ENCODE measurements at regions not wholly inside any gene's neighbourhood (a gene's known extent, or its start where the extent isn't known, plus 50 kb on each side); places are given as distances from the start of the nearest gene placed in this dataset.

DNA sequence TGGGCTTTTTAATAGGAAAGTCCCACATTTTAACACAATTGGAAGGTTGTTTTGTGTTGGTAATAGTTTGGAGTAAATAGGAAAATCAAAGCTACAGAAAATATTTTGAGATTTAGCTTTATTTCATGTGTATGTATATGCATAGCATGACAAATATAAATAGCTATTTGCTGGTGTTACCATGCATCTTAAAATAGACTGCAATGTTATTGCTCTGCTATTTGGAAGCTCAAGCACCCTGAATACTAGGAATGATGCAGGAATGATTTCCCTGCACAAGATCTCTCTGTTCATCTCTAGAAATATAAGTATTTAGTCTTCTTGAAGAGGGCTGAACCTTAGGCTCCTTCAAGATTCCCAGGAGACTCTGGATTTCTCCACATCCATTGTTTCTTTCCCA, 268.3 kb upstream of the POGK start:
- ATAC-seq (replicated peaks in 1 of 4) (no peak), DNase-seq (no peak)
- Mint-ChIP-seq H3K4me1 (no peaks in the 10 kb centered on the region), H3K9me3 (peaks cover 0 to 3% (median 0%) of the 10 kb centered on the region in 3 donors), H3K36me3 (no peaks in the 10 kb centered on the region), H3K27me3 (peaks cover 2 to 3% of the 10 kb centered on the region in 2 donors), H3K4me3 (no peak overlapping the region), H3K27ac (no peak overlapping the region)
- H3K27me3 ChIP-seq (replicated peaks in 1 of 2; ENCODE audit: control insufficient read depth in 2 of 2, extremely low read depth in 1 of 2, insufficient read depth in 2 of 2, low read length in 1 of 2), result no peaks in the 10 kb centered on the region
- H3K4me3 ChIP-seq (ENCODE audit: control insufficient read depth in 1 of 2, extremely low read depth in 1 of 2, low read length in 1 of 2), result no peak overlapping the region
- H3K36me3 ChIP-seq (ENCODE audit: control insufficient read depth in 2 of 2, extremely low read depth in 1 of 2, insufficient read depth in 1 of 2, low read length in 1 of 2), result no peaks in the 10 kb centered on the region
- POLR2A ChIA-PET, result no interaction called here
- H3K9me3 ChIP-seq, result no peaks in the 10 kb centered on the region
- no peaks in the 10 kb centered on the region for H3K4me1 ChIP-seq (ENCODE audit: control insufficient read depth in 1 of 2, extremely low read depth in 1 of 2, insufficient read depth in 2 of 2, low read length in 2 of 2)
- no peak overlapping the region for H3K27ac ChIP-seq (ENCODE audit: low read length)
- CTCF ChIA-PET, result no interaction called here

DNA sequence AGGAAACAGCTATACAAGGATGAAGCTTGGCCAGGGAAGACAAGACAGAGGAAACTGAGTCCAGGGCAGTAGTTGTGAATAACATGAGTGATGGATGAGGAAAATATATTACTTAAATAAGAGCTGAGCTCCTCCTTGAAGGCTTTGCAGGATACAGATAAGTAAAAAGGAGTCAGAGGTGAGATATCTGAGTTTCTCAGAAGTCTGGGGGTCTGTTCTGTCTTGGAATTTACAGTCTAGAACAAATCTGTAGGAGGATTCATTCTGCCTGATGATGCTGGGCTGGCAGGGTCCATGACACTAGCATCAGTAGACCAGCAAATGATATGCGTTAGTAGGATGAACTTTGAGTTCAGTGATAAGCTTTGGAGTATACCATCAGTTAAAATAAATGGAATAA, 266.1 kb upstream of the POGK start:
- peaks cover 2 to 11% of the 10 kb centered on the region in 2 donors for H3K27me3 Mint-ChIP-seq
- H3K36me3 Mint-ChIP-seq, result no peaks in the 10 kb centered on the region
- WGBS (ENCODE audit: insufficient coverage), result no CpG with 5 or more reads among the region's 1 CpG
- ChIA-PET CTCF (no interaction called here), POLR2A (no interaction called here)
- H3K4me3 ChIP-seq (ENCODE audit: control insufficient read depth in 1 of 2, extremely low read depth in 1 of 2, low read length in 1 of 2), result no peak overlapping the region
- H3K4me1 Mint-ChIP-seq, result no peaks in the 10 kb centered on the region
- H3K9me3 ChIP-seq, result no peaks in the 10 kb centered on the region
- no peaks in the 10 kb centered on the region for H3K36me3 ChIP-seq (ENCODE audit: control insufficient read depth in 2 of 2, extremely low read depth in 1 of 2, insufficient read depth in 1 of 2, low read length in 1 of 2)
- ATAC-seq (replicated peaks in 1 of 4) (no peak), DNase-seq (no peak)
- H3K27me3 ChIP-seq (replicated peaks in 1 of 2; ENCODE audit: control insufficient read depth in 2 of 2, extremely low read depth in 1 of 2, insufficient read depth in 2 of 2, low read length in 1 of 2), result no peaks in the 10 kb centered on the region
- H3K27ac Mint-ChIP-seq, result no peak overlapping the region
- H3K4me1 ChIP-seq (ENCODE audit: control insufficient read depth in 1 of 2, extremely low read depth in 1 of 2, insufficient read depth in 2 of 2, low read length in 2 of 2), result no peaks in the 10 kb centered on the region
- H3K4me3 Mint-ChIP-seq, result no peak overlapping the region
- no peak overlapping the region for H3K27ac ChIP-seq (ENCODE audit: low read length)
- no peaks in the 10 kb centered on the region for H3K9me3 Mint-ChIP-seq

DNA sequence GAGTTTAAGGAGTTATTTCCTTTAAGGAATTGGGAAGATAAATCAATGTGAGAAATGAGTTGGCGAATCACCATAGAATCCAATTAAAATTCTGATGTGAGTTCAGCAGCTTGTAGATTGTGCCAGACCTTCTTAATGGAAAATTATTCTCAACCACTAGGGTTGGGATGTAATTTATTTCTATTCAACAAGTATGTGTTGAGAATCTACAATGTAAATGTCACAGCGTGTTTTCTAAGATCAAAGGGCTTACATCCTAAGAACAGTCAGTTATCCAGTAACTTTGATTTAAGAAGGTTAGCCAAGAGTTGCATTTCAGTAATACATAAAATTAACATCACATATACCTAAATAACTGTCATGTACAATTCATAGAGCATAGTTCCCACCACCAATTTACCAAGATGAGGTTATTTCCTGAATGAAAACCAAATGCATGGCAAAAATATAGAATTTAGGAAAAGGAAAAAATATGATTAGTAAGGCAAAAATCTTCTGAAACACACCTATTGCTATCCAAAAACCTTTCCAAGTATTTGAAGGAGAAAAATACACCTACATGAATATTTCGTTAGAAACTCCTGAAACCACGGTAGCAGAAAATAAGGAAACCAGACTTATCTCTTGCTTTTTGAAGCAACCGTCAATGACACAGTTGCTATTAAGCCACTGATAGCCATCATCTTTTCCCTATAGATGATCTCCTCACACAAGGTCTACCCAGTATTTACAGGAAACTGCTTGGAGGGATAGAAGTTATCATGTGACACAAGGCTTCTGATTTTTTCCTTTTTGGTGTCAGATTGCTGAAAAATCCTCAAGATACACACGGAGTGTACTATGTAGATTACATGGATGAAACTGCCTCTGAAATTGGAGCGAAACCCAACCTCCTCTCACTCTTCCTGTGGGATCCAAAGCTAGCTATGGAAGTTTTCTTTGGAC, 259.4 kb upstream of the POGK start:
- no peaks in the 10 kb centered on the region for H3K9me3 Mint-ChIP-seq

DNA sequence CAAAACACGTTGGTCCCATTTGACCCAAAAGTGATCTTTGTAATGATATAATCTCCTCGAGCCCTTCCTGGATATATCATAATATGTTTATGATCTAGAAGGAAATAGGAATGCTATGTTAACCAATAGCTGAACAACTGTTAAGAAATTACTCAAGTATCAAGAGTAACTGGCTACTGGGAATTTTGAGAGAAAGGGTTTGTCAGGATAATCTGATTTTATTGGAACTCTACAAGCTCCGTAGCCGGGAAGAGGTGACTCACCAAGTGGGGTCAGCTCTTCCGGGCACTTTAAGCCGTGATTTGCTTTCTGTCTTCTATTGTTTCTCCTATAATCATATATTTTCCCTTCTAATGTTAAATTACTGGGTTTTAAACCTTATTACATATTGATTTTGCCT, 250.5 kb upstream of the POGK start:
- no peaks in the 10 kb centered on the region for H3K27me3 ChIP-seq (replicated peaks in 1 of 2; ENCODE audit: control insufficient read depth in 2 of 2, extremely low read depth in 1 of 2, insufficient read depth in 2 of 2, low read length in 1 of 2)
- no peak for ATAC-seq (replicated peaks in 1 of 4)

More for the DNA sequence above, 259.4 kb upstream of the POGK start:
- Mint-ChIP-seq H3K27me3 (peaks cover 10 to 21% of the 10 kb centered on the region in 2 donors), H3K4me1 (no peaks in the 10 kb centered on the region), H3K27ac (no peak overlapping the region), H3K4me3 (no peak overlapping the region), H3K36me3 (no peaks in the 10 kb centered on the region)
- Histone ChIP-seq H3K36me3 (ENCODE audit: control insufficient read depth in 2 of 2, extremely low read depth in 1 of 2, insufficient read depth in 1 of 2, low read length in 1 of 2) (no peaks in the 10 kb centered on the region), H3K4me1 (ENCODE audit: control insufficient read depth in 1 of 2, extremely low read depth in 1 of 2, insufficient read depth in 2 of 2, low read length in 2 of 2) (no peaks in the 10 kb centered on the region), H3K27me3 (replicated peaks in 1 of 2; ENCODE audit: control insufficient read depth in 2 of 2, extremely low read depth in 1 of 2, insufficient read depth in 2 of 2, low read length in 1 of 2) (no peaks in the 10 kb centered on the region), H3K9me3 (no peaks in the 10 kb centered on the region), H3K27ac (ENCODE audit: low read length) (no peak overlapping the region), H3K4me3 (ENCODE audit: control insufficient read depth in 1 of 2, extremely low read depth in 1 of 2, low read length in 1 of 2) (no peak overlapping the region)
- CTCF ChIA-PET, result no interaction called here
- DNase-seq, result no peak
- POLR2A ChIA-PET, result no interaction called here
- WGBS (ENCODE audit: insufficient coverage), result no CpG with 5 or more reads among the region's 7 CpGs
- ATAC-seq (replicated peaks in 1 of 4), result no peak

DNA sequence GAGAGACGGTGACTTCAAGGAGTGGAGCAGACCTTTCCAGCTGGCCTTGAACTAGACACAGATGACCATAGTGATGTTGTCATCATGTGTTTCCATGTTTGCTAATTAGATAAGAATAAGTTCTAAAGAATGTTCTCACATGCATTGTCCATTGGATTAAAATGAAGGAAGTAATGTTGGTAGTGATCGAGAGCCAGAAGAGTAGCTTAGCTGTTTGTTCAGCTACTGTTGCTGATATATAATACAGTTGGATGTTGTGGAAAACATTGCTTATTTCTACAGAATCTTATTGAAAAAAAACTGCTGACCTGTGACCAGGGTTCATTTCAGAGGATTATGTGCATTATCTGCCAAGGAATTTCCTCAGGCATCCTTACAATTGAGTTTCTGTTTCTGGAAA, 249.1 kb upstream of the POGK start:
- CTCF ChIA-PET, result no interaction called here
- H3K27ac ChIP-seq (ENCODE audit: low read length), result no peak overlapping the region
- no peak overlapping the region for H3K27ac Mint-ChIP-seq
- no peaks in the 10 kb centered on the region for H3K9me3 ChIP-seq
- H3K27me3 ChIP-seq (replicated peaks in 1 of 2; ENCODE audit: control insufficient read depth in 2 of 2, extremely low read depth in 1 of 2, insufficient read depth in 2 of 2, low read length in 1 of 2), result no peaks in the 10 kb centered on the region
- POLR2A ChIA-PET, result no interaction called here
- DNase-seq (no peak), ATAC-seq (replicated peaks in 1 of 4) (no peak)
- no peaks in the 10 kb centered on the region for H3K36me3 Mint-ChIP-seq
- H3K4me3 Mint-ChIP-seq, result no peak overlapping the region
- no peak overlapping the region for H3K4me3 ChIP-seq (ENCODE audit: control insufficient read depth in 1 of 2, extremely low read depth in 1 of 2, low read length in 1 of 2)
- no peaks in the 10 kb centered on the region for H3K36me3 ChIP-seq (ENCODE audit: control insufficient read depth in 2 of 2, extremely low read depth in 1 of 2, insufficient read depth in 1 of 2, low read length in 1 of 2)
- no peaks in the 10 kb centered on the region for H3K4me1 ChIP-seq (ENCODE audit: control insufficient read depth in 1 of 2, extremely low read depth in 1 of 2, insufficient read depth in 2 of 2, low read length in 2 of 2)
- 100% methylated on average over 1 of the region's 2 CpGs for WGBS (ENCODE audit: insufficient coverage)
- no peaks in the 10 kb centered on the region for H3K9me3 Mint-ChIP-seq
- H3K4me1 Mint-ChIP-seq, result no peaks in the 10 kb centered on the region
- H3K27me3 Mint-ChIP-seq, result peaks cover 5 to 15% of the 10 kb centered on the region in 2 donors

More for the DNA sequence above, 250.5 kb upstream of the POGK start:
- no peak overlapping the region for H3K4me3 Mint-ChIP-seq
- Histone ChIP-seq H3K27ac (ENCODE audit: low read length) (no peak overlapping the region), H3K36me3 (ENCODE audit: control insufficient read depth in 2 of 2, extremely low read depth in 1 of 2, insufficient read depth in 1 of 2, low read length in 1 of 2) (no peaks in the 10 kb centered on the region), H3K4me1 (ENCODE audit: control insufficient read depth in 1 of 2, extremely low read depth in 1 of 2, insufficient read depth in 2 of 2, low read length in 2 of 2) (no peaks in the 10 kb centered on the region), H3K9me3 (no peaks in the 10 kb centered on the region), H3K4me3 (ENCODE audit: control insufficient read depth in 1 of 2, extremely low read depth in 1 of 2, low read length in 1 of 2) (no peak overlapping the region)
- ChIA-PET POLR2A (no interaction called here), CTCF (no interaction called here)
- H3K36me3 Mint-ChIP-seq, result no peaks in the 10 kb centered on the region
- H3K27me3 Mint-ChIP-seq, result peaks cover 5 to 14% of the 10 kb centered on the region in 2 donors
- no peak for DNase-seq
- no peaks in the 10 kb centered on the region for H3K9me3 Mint-ChIP-seq
- 100% methylated on average over 3 of the region's 6 CpGs for WGBS (ENCODE audit: insufficient coverage)
- H3K27ac Mint-ChIP-seq, result no peak overlapping the region
- no peaks in the 10 kb centered on the region for H3K4me1 Mint-ChIP-seq

DNA sequence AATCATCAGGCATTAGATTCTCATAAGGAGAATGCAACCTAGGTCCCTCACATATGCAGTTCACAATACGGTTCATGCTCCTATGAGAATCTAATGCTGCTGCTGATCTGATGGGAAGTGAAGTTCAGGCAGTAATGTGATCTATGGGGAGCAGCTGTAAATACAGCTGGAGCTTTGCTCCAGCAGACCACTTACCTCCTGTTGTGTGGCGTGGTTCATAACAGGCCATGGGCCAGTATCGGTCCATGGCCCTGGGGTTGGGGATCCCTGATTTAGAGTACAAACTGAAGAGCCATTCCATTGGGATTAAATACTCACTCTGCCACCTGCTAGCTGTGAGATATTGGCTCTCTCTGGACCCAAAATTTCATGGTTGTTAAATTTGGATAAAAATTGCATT, 244.6 kb upstream of the POGK start:
- Histone ChIP-seq H3K4me3 (ENCODE audit: control insufficient read depth in 1 of 2, extremely low read depth in 1 of 2, low read length in 1 of 2) (no peak overlapping the region), H3K36me3 (ENCODE audit: control insufficient read depth in 2 of 2, extremely low read depth in 1 of 2, insufficient read depth in 1 of 2, low read length in 1 of 2) (no peaks in the 10 kb centered on the region), H3K27me3 (replicated peaks in 1 of 2; ENCODE audit: control insufficient read depth in 2 of 2, extremely low read depth in 1 of 2, insufficient read depth in 2 of 2, low read length in 1 of 2) (no peaks in the 10 kb centered on the region), H3K27ac (ENCODE audit: low read length) (no peak overlapping the region), H3K4me1 (ENCODE audit: control insufficient read depth in 1 of 2, extremely low read depth in 1 of 2, insufficient read depth in 2 of 2, low read length in 2 of 2) (no peaks in the 10 kb centered on the region), H3K9me3 (no peaks in the 10 kb centered on the region)
- POLR2A ChIA-PET, result no interaction called here
- Mint-ChIP-seq H3K27ac (no peak overlapping the region), H3K27me3 (peaks cover 5 to 18% of the 10 kb centered on the region in 2 donors), H3K4me3 (no peak overlapping the region), H3K9me3 (no peaks in the 10 kb centered on the region), H3K4me1 (no peaks in the 10 kb centered on the region), H3K36me3 (no peaks in the 10 kb centered on the region)
- ATAC-seq (replicated peaks in 1 of 4), result no peak
- CTCF ChIA-PET, result no interaction called here
- DNase-seq, result no peak
- no CpG with 5 or more reads among the region's 3 CpGs for WGBS (ENCODE audit: insufficient coverage)

DNA sequence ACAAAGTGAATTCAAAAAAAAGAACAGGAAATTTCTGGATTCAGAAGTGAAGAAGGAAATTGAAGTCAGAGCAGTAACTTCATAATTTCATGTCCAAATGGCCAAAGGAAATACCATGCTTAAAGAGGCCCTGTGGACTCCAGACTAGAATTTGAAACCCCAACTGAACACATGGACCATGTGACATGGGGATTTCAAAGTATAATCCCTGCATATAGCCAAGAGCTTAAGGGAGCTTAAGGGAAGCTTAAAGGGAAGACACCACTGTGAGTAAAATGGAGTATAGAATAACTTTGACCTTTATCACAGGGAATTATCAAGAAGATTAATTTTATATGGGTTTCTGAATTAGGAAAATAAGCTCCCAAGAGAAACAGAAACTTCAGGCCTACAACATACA, 241.8 kb upstream of the POGK start:
- Histone ChIP-seq H3K4me1 (ENCODE audit: control insufficient read depth in 1 of 2, extremely low read depth in 1 of 2, insufficient read depth in 2 of 2, low read length in 2 of 2) (no peaks in the 10 kb centered on the region), H3K4me3 (ENCODE audit: control insufficient read depth in 1 of 2, extremely low read depth in 1 of 2, low read length in 1 of 2) (no peak overlapping the region), H3K27me3 (replicated peaks in 1 of 2; ENCODE audit: control insufficient read depth in 2 of 2, extremely low read depth in 1 of 2, insufficient read depth in 2 of 2, low read length in 1 of 2) (no peaks in the 10 kb centered on the region), H3K36me3 (ENCODE audit: control insufficient read depth in 2 of 2, extremely low read depth in 1 of 2, insufficient read depth in 1 of 2, low read length in 1 of 2) (no peaks in the 10 kb centered on the region), H3K9me3 (no peaks in the 10 kb centered on the region), H3K27ac (ENCODE audit: low read length) (no peak overlapping the region)
- POLR2A ChIA-PET, result no interaction called here
- Mint-ChIP-seq H3K27me3 (peaks cover 3 to 15% of the 10 kb centered on the region in 2 donors), H3K9me3 (no peaks in the 10 kb centered on the region), H3K36me3 (no peaks in the 10 kb centered on the region), H3K27ac (no peak overlapping the region), H3K4me3 (no peak overlapping the region), H3K4me1 (no peaks in the 10 kb centered on the region)
- no peak for DNase-seq
- CTCF ChIA-PET, result no interaction called here
- no peak for ATAC-seq (replicated peaks in 1 of 4)
